ENCODE measurements at regions not wholly inside any gene's neighbourhood (a gene's known extent, or its start where the extent isn't known, plus 50 kb on each side); places are given as distances from the start of the nearest gene placed in this dataset.

- TF ChIP-seq POLR2AphosphoS5 (IDR thresholded peaks at IDR 0.05; ENCODE audit: borderline replicate concordance, low read depth, low read length) (no peak), EZH2 (IDR thresholded peaks at IDR 0.05) (no peak), FOXP2 (optimal IDR thresholded peaks at IDR 0.05; ENCODE audit: control extremely low read depth, extremely low read length, insufficient read depth) (no peak)
Measured at GRCh38 chr1:101709721-101710120, 287.0 kb downstream of the OLFM3 start.
